CD4-positive, alpha-beta T cell treated with Interleukin-12 subunit alpha and Interleukin-12 subunit beta, for 1 hour (primary cell): ENCODE measurements at regions not wholly inside any gene's neighbourhood (a gene's known extent, or its start where the extent isn't known, plus 50 kb on each side); places are given as distances from the start of the nearest gene placed in this dataset.

Experiments
- DNase-seq: peaks from one replicate; pipeline ENCODE4 v3.0.0-alpha.2; 2020

- DNase-seq, result no peak
Observed at GRCh38 chr11:95690100-95690499, 99.5 kb downstream of the FAM76B start.

GRCh38 chr11:95688501-95689222 lies 100.9 kb downstream of the FAM76B start:
- peak; percentile 61 for DNase-seq

- DNase-seq, result no peak
Observed at GRCh38 chr11:95688015-95688414, 101.6 kb downstream of the FAM76B start.

- DNase-seq, result no peak
Observed at GRCh38 chr11:95686265-95686664, 103.3 kb downstream of the FAM76B start.

GRCh38 chr11:95684701-95685100 lies 104.9 kb downstream of the FAM76B start:
- no peak for DNase-seq

- DNase-seq, result no peak
Observed at GRCh38 chr11:95684170-95684569, 105.4 kb downstream of the FAM76B start.

GRCh38 chr11:95682552-95682951 lies 107.0 kb downstream of the FAM76B start:
- no peak for DNase-seq

- no peak for DNase-seq
Observed at GRCh38 chr11:95680169-95680929, 109.2 kb downstream of the FAM76B start.

- no peak for DNase-seq
Observed at GRCh38 chr11:95678988-95679387, 110.6 kb downstream of the FAM76B start.

GRCh38 chr11:95676308-95676707 lies 113.3 kb downstream of the FAM76B start:
- no peak for DNase-seq

- no peak for DNase-seq
Observed at GRCh38 chr11:95675585-95675984, 114.0 kb downstream of the FAM76B start.

- DNase-seq, result peak; percentile 22
Observed at GRCh38 chr11:95674657-95675358, 114.8 kb downstream of the FAM76B start.

- DNase-seq, result no peak
Observed at GRCh38 chr11:95671768-95672167, 117.8 kb downstream of the FAM76B start.

GRCh38 chr11:95668131-95668530 lies 121.5 kb downstream of the FAM76B start:
- DNase-seq, result no peak

GRCh38 chr11:95661162-95661561 lies 128.4 kb downstream of the FAM76B start:
- DNase-seq, result no peak

GRCh38 chr11:95660038-95660437 lies 129.5 kb downstream of the FAM76B start:
- peak; percentile 7 for DNase-seq

GRCh38 chr11:95659088-95659487 lies 130.5 kb downstream of the FAM76B start:
- no peak for DNase-seq

GRCh38 chr11:95655536-95655935 lies 134.0 kb downstream of the FAM76B start:
- DNase-seq, result no peak

GRCh38 chr11:95653680-95654079 lies 135.9 kb downstream of the FAM76B start:
- DNase-seq, result no peak

- DNase-seq, result no peak
Observed at GRCh38 chr11:95653099-95653498, 136.5 kb downstream of the FAM76B start.

- no peak for DNase-seq
Observed at GRCh38 chr11:95652002-95652472, 137.5 kb downstream of the FAM76B start.

- no peak for DNase-seq
Observed at GRCh38 chr11:95650276-95650675, 139.3 kb downstream of the FAM76B start.

GRCh38 chr11:95647871-95648270 lies 141.7 kb downstream of the FAM76B start:
- DNase-seq, result no peak

GRCh38 chr11:95647355-95647754 lies 142.2 kb downstream of the FAM76B start:
- no peak for DNase-seq
